Transverse colon (tissue), 4 donors: ENCODE measurements at regions not wholly inside any gene's neighbourhood (a gene's known extent, or its start where the extent isn't known, plus 50 kb on each side); places are given as distances from the start of the nearest gene placed in this dataset.

ENCODE experiments used
- CTCF ChIP-seq, 5 experiments: fragments of 200-600 bp in 3 of 5; fragments of 450-650 bp in 2 of 5; sonication (generic) in 3 of 5; IDR thresholded peaks; 1 replicate in 2 of 5; 2 replicates in 3 of 5; pipeline ENCODE4 v1.5.1; 2016 to 2017; ENCODE audit warnings: antibody characterized with exemption in 5 of 5, inconsistent platforms in 3 of 5, mild to moderate bottlenecking in 2 of 5, moderate library complexity in 1 of 5
- POLR2AphosphoS5 ChIP-seq, 3 donors: sonication (generic); formaldehyde crosslinking; IDR thresholded peaks; one replicate each; pipeline ENCODE4 v1.6.1; 2016; ENCODE audit warnings: antibody characterized with exemption in 3 of 3

GRCh38 chr22:48097723-48098122 lies 1335.3 kb downstream of the TBC1D22A start:
- TF ChIP-seq POLR2AphosphoS5 (IDR thresholded peaks at IDR 0.05) = no peak
- no peak for TF ChIP-seq CTCF (IDR thresholded peaks at IDR 0.05)
